ENCODE measurements at regions not wholly inside any gene's neighbourhood (a gene's known extent, or its start where the extent isn't known, plus 50 kb on each side); places are given as distances from the start of the nearest gene placed in this dataset.
"Not testable (repeated sequence)": the region's sequence is repeated elsewhere in the genome, so short reads cannot be mapped to it uniquely, and the experiment has no call there.

- TF ChIP-seq EZH2 (IDR thresholded peaks at IDR 0.05; ENCODE audit: borderline replicate concordance, low read length), result not testable (repeated sequence)
- TF ChIP-seq, protein P1, sequence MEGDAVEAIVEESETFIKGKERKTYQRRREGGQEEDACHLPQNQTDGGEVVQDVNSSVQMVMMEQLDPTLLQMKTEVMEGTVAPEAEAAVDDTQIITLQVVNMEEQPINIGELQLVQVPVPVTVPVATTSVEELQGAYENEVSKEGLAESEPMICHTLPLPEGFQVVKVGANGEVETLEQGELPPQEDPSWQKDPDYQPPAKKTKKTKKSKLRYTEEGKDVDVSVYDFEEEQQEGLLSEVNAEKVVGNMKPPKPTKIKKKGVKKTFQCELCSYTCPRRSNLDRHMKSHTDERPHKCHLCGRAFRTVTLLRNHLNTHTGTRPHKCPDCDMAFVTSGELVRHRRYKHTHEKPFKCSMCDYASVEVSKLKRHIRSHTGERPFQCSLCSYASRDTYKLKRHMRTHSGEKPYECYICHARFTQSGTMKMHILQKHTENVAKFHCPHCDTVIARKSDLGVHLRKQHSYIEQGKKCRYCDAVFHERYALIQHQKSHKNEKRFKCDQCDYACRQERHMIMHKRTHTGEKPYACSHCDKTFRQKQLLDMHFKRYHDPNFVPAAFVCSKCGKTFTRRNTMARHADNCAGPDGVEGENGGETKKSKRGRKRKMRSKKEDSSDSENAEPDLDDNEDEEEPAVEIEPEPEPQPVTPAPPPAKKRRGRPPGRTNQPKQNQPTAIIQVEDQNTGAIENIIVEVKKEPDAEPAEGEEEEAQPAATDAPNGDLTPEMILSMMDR (IDR thresholded peaks at IDR 0.05; ENCODE audit: low read length), result not testable (repeated sequence)
These were observed 80.1 kb upstream of the VKORC1L1 start for GRCh38 chr7:65792726-65793125.
